Epidermal melanocyte (primary cell): ENCODE measurements at regions not wholly inside any gene's neighbourhood (a gene's known extent, or its start where the extent isn't known, plus 50 kb on each side); places are given as distances from the start of the nearest gene placed in this dataset.

Experiments
- DNase-seq: peaks from one replicate; pipeline ENCODE4 v3.0.0; 2011; ENCODE audit warnings: low spot score; ENCODE audit not compliant: insufficient read length

GRCh38 chr12:104858611-104859543, 99.2 kb downstream of the SLC41A2 start:
- no peak for DNase-seq

- no peak for DNase-seq
Observed at GRCh38 chr12:104856531-104856930, 101.6 kb downstream of the SLC41A2 start.

DNA sequence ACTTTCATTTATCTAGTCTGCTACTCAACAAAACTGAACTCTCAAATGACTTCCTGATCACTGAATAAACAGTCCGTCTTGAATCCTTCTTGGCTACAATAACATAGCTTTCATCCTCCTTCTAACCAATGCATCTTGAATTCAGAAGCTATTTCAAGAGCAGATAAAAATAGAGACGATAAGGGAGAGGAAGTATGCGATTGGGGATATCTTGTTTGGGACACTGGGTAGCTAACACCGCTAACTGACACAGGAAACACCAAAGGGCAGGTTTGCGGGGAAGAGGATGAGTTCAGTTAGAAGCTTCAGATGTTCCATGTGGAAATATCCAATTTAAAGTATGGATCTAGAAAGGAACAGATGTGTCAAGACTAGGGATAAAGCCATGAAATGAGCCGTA, 102.5 kb downstream of the SLC41A2 start:
- no peak for DNase-seq

DNA sequence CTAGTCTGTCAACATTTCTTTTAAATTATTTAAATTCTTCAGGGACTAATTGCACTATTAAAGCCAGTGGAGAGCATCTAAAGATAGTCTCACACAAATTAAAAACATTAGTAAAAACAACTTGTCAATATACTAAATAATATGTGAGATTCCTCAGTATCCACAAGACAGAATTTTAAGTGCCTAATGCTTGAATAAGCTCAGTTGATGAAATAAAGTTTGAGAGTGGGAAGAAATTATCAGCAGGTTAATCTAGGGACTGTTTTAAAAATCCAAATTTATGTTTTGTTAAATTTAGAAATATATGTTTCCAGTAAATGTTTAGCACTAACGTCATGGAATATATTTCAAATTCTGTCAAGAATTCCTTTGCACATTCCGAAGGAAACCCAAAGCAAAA, 105.2 kb downstream of the SLC41A2 start:
- DNase-seq = no peak

DNA sequence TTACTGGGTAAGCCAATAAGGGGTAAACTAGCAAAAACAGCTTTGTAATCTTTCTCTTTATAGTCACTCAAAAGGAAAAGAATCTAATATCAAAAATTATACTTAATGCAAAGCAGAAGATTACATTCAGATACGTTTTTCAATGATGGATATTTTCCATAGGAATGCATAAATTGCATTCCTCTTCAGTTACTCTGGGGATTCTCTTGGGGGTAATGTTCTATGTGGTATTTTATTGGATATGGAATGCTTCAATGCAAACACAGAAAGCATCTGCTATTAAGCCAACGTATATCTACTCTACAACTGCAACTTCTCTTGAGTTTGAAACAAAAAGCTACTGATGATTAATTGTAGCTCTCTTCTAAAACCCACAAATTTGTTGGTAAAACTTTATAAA, 106.0 kb downstream of the SLC41A2 start:
- DNase-seq = no peak

DNA sequence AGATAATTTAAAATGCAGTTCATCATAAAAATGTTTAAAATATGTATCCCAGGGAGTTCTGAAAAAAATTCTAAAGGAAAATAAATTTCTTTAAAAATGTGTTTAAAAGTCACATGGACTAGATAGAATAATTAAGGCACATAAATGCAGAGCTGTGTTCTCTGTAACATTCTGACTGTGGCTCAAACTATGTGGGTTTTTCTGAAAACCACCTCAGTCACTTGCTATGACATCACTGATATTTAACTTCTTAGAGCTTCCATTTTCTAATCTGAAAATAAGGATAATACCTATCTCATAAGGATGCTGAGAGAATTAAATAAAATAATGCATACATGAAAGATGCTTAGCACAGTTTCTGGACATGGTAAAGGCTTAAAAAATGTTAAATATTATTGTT, 107.3 kb downstream of the SLC41A2 start:
- no peak for DNase-seq

DNA sequence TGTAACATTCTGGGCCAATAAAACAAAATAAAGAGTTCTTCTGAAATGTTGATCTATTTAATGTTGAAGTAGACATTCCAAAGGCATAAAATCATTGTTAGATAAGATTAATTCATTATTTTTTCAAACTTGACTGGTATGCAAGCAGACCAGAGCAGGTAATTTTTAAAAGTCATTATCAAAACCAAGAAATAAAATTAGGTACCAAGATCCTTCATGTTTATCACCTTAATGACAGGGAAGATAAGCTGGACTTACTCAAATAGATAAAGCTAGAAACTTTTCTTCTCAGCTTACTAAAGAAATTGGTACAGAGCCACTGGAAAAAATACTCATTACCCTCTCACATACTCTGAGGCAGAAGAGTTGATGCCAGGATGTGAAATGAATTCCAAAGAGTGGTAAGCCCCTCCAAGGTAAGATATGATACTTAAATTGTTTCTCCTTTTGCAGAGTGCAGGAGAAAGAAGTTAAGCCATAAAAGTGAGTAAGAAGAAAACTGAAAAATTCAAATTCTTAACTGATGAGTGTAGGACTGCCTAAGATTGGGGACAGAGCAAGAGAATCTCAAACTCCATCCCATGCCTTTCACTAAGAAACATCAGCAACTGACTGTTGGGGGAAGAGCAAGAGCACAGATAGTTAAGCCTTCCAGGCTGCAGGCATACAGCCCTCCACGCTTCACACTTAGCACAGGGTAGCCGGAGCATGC, 111.9 kb downstream of the SLC41A2 start:
- DNase-seq = no peak

GRCh38 chr12:104844123-104844522, 114.0 kb downstream of the SLC41A2 start:
- DNase-seq = no peak

- no peak for DNase-seq
Observed at GRCh38 chr12:104840262-104840661, 117.8 kb downstream of the SLC41A2 start.

GRCh38 chr12:104835317-104835716, 122.8 kb downstream of the SLC41A2 start:
- no peak for DNase-seq

DNA sequence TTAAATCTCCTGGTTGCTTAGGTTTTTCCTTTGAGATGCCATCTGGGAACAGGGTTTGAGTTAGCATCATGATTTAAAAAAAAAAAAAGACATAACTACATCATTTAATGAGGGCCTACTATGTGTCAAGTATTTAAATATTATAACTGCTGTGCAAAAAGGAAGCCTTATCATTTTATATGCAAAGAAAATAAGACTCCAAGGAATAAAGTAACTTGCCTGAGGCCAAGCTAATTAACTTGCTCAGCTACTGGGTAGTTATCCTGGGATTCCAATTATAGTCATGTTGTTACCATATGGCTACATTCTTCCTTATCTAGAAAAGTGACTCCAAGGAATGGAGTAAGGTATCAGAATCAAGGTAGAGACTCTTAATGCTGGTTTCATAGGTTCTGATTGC, 123.5 kb downstream of the SLC41A2 start:
- no peak for DNase-seq

- DNase-seq = no peak
Observed at GRCh38 chr12:104833756-104834155, 124.3 kb downstream of the SLC41A2 start.

GRCh38 chr12:104828015-104828414, 130.1 kb downstream of the SLC41A2 start:
- no peak for DNase-seq

- no peak for DNase-seq
Observed at GRCh38 chr12:104827587-104827986, 130.5 kb downstream of the SLC41A2 start.

GRCh38 chr12:104825408-104825807, 132.7 kb downstream of the SLC41A2 start:
- no peak for DNase-seq

DNA sequence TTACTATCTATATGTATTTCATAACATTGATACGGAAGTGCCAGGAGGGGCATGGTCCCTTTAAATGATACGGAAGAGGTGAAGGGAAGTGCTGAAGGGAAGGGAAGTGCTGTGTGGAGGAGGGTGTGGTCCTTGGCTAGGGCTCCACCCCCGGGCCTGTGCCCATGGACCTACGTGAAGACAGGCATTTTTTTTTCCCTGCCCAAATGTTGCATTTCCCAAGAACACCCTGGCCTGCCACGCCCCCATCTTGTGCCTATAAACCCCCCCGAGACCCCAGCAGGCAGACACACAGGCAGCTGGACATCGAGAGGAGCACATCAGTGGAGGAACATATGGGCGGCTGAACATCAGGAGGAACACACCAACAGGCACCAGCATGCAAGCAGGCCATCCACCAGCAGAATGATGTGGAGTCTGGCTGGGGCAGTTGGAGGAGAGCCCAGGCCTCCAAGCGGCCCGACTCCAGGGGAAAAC, 134.1 kb downstream of the SLC41A2 start:
- DNase-seq = no peak

DNA sequence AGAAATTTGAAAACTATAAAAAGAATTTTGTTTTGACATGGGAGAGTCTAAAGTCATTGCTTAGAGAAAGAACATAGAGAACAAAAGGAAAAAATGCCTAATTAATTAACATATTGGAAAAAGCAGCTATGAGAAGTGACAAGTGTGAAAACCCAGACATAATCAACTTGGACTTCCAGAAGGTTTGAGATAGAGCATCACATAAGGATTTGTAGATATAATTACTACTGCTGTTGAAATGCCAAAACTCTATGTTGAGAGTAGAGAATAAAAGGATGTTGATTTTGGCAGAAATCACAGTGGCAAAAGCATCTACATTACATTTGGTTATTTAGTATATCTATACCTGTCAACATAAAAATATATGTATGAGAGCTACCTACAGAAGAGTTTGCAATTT, 135.1 kb downstream of the SLC41A2 start:
- DNase-seq = no peak

- no peak for DNase-seq
Observed at GRCh38 chr12:104816845-104817503, 141.1 kb downstream of the SLC41A2 start.

GRCh38 chr12:104815935-104816334, 142.2 kb downstream of the SLC41A2 start:
- no peak for DNase-seq

DNA sequence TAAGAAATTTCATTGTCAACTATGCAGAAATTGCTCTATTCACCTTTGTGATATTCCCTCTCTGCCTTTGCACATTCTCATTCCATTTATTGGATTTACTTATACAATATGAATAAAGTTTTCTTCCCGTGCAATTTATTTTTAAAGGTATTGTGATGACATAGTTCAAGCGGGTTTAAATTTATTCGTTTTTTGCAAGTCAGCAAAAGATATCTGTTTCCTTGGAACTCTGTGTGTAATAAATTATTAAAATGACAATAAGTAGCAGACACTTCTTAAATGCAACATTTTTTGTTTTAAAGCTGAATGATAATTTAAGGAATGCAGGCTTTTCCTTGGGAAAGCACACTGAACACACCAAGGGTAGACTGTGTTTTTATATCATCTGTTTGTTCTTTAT, 143.1 kb downstream of the SLC41A2 start:
- no peak for DNase-seq
